HG03439 (cell line): ENCODE measurements at regions not wholly inside any gene's neighbourhood (a gene's known extent, or its start where the extent isn't known, plus 50 kb on each side); places are given as distances from the start of the nearest gene placed in this dataset.
A peak's percentile ranks its signal among the peaks of the same experiment; 100 is the strongest.
"Not testable (repeated sequence)": the region's sequence is repeated elsewhere in the genome, so short reads cannot be mapped to it uniquely, and the experiment has no call there.

Source experiments
- ATAC-seq: cut with Tn5 transposase; IDR thresholded peaks from one replicate; pipeline ENCODE4 v1.9.1; 2021; ENCODE audit warnings: mild to moderate bottlenecking, moderate library complexity; ENCODE audit not compliant: unreplicated experiment

DNA sequence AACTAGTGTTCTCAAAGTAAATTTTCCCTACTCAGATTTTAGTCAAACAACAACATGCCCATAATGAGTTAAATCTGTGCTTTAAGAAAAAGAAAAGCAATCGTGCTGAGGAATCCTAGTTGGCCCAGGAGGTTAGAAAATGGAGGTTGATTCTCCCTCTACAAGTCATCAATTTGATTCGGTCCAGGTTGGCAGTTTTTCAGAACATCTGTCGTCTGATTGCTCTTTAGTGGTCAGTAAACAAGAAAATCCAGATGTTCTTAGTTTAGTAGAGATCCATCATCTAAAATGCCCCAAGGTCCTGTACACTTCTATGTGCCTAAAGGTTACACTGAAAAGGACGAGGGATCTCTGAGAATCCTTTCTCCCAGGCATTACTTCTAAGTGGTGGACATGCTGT, 659.2 kb downstream of the MTRR start:
- ATAC-seq, result no peak

DNA sequence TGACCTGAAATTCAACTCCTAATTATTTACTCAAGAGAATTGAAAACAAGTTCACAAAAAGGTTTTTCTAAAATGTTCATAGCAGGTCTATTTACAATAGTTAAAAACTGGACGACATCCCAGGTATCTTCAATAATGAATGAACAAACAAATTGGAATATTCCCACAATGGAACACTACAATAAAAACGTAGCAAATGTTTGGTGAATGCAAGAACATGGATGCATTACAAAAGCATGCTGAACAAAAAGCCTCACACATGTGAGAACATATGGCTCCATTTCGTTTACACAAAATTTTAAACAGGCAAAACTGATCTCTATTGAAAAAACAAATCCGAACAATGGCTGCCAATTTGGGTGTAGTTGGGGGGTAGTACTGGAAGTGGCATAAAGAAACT, 669.9 kb downstream of the MTRR start:
- no peak for ATAC-seq

DNA sequence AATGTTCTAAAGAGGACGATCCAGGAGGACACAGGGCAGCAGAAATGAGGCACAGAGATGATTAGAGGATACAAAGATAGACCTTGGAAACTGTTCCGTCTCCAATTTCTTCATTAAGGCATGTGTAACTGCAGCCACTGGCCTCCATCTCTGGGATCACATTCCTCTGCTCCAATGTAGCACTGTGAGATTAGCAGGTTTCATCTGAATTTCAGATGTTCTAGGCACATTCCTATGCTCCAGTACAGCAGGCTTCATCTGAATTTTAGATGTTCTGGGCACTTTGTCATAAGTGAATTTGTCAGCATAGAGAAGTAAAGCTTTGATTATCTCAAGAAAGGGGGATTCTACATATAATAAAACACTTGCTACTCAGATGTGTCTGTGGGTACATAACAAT, 671.4 kb downstream of the MTRR start:
- ATAC-seq, result no peak

DNA sequence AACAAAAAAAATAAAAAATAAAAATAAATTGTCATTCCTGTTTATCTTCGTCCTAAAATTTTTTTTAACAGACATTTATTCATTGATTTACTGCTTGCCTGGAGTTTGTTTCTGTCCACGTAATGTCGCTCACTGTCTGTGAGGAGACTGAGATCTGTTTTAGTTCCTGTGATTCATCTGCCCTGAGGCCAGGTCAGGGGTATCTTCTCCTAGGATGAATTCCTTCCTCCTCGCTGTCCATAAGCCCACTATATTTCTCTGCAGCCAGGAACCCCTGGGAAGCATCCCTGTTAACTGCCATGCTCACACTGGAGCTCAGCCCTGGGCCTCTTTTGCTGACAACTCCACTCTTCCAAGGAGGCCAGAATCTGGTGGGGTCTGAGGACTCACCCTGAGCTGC, 682.0 kb downstream of the MTRR start:
- no peak for ATAC-seq

DNA sequence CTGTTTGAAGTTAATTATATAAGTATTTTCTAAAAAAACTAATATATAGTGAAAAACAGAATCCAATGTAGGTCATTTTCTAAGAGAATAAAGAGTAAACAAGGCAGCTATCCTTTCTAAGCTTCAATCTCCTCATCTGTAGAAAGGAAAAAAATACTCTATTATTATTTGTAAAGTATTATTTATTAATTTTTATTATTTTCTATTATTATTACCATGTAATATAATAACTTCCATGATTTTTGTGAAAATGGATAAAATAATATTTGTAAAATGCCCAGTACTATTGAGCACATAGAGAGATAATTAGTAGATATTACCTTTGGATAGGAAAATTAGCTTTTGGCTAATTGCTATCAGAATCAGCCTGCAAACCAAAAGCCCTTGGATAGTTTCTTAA, 684.4 kb downstream of the MTRR start:
- no peak for ATAC-seq

DNA sequence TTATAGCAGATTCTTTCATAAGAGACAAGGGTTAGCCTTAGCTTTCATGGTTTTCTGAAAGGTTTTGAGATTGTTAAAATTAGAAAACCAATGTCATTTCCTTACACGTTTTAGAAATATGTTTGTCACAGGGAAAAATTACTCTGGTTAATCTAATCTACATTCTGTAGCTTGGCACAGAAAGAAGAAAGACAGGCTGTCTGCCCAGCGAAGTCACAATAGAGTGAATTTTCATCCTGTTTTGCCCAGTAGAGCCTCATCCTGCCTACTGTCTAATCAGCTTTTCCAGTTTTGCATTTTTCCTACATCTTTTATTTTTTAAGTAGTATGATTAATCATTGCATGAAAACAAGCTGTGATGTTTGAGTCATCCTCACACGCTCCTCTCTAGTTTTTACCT, 688.8 kb downstream of the MTRR start:
- ATAC-seq, result no peak

DNA sequence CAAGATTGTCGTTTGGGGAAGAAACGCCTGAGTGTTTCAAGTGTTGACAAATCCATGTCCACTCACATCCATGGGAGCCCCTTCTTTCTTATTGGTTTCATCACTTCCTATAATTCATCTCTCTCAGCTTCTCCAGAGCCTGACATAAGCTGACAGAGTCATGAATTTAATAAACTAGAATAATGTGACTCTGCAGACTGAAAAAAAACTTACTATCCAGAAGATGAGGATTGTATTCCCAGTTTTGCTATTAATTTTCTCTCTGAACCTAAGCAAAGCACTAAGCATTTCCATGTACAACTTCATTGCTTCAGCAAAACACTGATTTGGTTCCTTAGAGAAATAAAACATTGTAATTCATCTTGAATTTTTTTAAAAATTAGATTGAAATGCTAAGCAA, 691.8 kb downstream of the MTRR start:
- no peak for ATAC-seq

DNA sequence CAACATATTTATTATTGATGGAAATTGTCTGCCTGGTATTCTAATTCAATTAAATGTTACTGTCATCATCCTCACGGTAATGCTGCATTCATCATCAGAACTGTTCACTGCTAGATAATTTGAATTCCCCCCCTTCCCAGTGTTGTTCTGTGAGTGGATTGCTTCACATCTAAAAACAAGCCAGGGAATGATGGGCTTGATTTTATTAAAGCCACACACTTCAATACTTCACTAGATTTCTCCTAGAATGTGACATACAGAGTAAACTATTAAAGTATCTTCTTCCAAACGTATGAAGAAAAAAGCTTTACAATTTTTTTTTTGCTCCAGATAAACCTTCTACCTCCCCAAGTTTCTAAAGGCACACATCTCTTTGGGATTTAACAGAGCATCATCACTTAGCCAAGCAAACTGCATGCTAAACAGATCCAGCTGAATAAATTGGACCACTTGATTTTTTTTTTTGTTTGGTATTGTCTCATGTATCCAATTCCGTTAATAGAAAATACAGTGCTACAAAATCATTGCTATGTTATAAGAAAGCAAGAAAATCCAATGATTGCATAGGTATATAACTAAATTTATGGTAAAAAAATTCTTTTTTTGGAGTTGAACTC, 692.4 kb downstream of the MTRR start:
- ATAC-seq, result no peak

DNA sequence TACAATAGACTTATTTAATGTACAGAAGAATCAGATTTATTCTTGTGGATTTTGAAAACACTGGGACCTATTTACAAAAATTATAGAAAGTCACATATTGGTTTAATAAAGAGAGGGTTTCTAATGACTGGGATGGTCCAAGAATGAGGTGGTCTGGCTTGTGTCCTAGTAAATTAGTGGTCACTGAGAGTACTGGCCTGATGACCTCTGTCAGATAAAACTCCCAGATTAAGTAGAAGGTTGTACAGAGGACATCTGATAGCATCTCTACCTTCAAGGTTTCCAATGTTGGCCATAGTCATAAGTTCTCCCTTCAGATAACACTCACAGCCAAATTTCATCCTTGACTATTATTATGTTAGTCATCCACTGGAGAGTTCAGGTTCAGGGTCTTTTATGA, 692.9 kb downstream of the MTRR start:
- no peak for ATAC-seq

DNA sequence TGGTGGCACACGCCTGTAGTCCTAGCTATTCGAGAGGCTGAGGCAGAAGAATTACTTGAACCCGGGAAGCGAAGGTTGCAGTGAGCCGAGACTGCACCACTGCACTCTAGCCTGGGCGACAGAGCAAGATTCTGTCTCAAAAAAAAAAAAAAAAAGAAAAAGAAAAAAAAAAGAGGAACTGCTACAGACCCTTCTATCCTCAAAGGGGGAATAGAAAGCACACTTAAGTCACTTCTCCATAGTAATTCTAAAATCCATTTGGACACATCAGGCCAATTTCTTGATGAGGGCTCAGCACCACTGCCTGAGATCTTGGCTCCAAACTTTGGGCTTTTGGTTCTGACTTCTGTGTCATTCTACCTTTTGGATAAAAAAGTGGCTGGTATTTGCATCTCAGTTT, 694.6 kb downstream of the MTRR start:
- not testable (repeated sequence) for ATAC-seq

DNA sequence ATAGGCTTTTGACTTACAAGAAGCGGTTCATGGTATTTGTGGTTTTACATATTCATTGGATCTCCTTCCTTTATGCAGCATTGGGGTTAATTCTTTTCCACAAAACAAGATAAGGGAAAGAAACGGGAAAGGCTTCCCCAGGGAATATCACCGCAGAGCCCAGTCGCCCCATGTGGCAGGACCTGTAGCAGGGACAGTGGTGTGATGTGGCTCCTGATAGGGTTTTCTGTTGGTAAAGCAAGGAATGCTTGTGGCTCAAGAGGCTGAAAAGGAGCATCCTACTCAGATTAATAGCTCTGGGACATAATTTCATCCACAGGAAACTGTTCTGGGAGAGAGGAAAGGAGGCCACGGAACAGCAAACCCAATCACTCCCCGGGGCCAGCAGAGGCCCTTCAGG, 699.9 kb downstream of the MTRR start:
- ATAC-seq, result no peak

DNA sequence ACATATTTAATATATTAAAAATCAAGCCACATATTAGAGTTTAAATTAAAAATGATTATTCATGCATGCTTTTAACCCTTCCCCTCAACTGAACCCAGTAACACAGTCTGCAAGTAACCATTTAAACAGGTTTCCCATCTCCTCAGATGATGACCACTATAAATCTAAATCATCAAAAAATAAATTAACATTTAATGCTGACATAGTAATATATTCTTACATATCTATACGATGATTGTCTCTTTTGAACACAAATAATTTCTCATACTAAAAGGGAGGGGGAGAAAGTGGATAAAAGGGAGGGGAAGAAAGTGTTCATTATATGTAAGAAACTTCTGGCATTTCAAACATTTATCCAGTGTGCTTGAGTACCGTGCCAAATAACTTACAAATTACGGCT, 701.6 kb downstream of the MTRR start:
- no peak for ATAC-seq

DNA sequence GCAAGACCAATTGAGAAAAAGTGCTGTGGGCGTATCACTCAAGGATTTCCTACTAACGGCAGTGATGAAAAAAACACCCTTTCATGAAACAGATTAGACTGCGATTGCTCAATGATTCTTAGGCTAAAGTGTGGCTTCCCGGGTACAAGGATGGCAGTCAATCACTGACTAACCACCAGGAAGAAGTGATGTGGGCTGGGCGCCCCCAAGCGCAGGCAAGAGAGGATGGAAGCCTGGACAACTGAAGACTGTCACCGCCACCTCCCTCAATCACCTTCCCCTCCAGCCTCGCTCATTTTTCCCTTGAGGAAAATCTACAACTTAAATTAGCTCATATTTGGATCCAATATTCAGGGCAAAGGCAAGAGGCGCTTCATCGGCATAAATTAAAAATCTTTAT, 707.2 kb downstream of the MTRR start:
- no peak for ATAC-seq

DNA sequence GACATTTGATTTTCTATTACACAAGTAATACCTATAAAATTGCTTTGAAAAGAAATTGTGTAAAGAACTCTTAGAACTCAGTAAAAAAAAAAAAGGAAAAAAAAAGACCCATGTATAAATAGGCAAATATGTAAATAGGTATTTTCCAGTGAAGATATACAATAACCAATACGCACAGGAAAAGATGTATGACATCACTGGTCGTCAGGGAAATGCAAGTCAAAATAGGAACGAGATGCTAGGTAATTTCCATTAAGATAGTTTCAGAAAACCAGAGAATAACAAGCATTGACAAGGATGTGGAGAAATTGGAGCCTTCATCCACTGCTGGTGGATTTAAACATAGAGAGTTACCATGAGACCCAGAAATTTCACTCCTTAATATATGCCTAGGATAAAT, 708.8 kb downstream of the MTRR start:
- ATAC-seq, result peak; percentile 84

DNA sequence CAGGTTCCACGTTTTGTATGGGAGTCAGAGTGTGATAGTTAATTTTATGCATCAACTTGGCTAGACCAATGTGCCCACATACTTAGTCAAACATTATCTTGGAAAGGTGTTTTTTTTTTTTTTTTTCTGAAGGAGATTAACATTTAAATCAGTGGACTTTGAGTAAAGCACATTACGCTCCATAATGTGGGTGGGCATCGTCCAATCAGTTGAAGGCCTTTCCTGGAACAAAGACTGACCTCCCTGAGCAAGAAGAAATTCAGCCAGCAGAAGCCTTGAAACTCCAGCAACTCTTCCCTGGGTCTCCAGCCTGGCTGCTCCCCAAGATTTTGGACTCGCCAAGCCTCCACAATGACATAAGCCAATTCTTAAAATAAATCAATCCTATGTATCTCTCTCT, 711.4 kb downstream of the MTRR start:
- ATAC-seq, result no peak

DNA sequence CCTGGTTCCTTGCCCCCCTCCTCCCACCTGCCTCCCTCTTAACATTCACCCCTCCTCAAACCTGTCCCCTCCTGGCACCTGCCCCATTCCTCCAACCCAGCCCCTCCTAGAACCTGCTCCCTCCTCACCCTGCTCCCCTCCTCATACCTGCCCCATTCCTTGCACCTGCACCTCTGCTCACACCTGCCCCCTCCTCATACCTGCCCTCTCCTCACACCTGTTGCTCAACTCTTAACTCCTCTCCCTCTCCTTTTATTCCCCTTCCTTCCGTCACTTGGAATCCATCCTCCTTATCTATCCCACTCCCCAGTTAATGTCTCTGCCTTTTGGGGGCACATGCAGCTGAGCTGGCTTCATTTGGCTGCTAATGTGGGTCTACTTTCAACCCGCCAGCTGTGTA, 712.1 kb downstream of the MTRR start:
- ATAC-seq, result no peak

DNA sequence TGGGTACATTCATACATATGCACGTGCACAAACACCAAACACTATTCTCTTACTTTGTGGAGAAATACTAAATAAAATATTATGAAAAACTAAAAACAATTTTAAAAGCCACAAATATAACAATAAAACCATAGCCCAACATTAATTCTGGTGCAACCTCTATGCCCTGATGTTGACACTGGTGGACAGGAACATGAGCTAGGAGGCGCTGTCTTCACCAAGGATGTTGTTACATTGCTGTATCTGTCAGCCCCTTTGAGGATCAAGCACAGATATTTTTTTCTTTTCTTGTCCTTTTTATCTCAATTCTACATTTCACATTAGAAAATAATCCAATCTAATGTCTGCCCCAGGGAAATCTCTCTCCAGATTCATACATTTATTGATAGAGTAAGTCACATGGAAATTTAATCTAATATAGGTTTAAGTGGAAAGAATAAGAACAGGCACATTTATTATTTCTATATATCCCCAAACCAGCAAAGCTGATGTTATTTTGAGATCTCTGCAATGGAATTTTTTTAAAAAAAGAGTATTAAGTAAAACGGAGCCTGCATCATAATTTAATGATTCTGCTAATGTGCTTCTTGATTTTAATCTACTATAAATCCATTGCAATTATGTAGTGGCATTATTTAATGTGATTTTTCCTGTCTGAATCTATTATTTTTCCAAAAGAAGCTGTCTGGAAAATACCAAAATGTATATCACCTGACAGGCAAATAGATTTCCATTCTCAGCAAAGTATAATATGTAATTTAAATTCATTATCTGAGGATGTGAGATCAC, 716.5 kb downstream of the MTRR start:
- ATAC-seq, result no peak

DNA sequence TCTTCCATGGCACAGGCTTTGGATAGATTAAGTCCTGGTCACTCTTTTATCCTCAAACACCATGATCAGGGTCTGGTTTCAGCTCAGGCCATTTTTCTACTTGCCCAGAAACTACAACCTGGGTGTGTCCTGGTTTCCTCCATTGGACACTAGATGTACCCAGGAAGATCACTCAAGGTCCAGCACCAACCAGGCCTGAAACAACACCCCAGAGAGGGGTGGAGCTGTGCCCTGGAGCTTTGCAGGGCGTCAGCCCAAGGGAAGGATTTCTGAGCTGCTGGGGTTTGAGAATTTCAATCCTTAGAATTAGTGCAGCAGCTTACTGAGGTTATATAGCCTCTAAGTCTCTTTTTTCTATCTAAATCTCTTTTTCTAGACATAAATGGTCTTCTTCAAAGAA, 722.0 kb downstream of the MTRR start:
- ATAC-seq, result no peak

DNA sequence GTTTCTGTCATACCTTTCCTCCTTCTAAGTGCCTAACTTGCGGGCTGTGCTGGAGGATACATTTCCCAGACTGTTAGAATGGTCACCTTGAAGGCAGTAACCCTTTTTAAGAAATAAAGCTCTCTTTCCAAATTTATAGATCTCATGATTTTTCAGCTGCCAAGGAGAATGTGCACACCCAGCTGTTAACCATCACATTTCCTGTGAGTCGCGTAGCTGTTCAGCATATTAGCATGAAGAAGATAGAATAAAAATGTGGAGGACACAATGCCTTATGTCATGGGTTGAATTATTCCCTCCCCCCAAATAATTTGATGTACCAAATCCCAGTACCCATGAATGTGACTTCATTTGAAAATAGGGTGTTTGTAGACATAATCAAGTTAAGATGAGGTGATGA, 729.4 kb downstream of the MTRR start:
- no peak for ATAC-seq

DNA sequence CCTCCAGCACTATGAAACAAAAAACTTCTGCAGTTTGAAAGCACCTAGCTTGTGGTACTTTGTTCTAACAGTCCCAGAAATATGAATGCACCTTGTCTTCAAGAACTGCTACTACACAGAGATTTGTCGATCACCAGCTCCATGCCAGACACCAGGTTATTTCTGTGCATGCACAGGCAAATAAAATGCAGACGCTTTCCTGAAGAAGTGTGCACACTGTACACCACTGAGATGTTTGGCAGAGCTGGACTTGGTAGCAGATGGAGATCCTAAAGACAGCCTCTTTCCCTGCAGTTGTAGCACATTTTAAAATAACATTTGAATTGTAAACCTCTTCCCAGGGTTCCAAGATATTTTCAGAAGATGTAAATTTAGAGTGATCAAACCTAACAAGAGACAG, 730.0 kb downstream of the MTRR start:
- no peak for ATAC-seq

DNA sequence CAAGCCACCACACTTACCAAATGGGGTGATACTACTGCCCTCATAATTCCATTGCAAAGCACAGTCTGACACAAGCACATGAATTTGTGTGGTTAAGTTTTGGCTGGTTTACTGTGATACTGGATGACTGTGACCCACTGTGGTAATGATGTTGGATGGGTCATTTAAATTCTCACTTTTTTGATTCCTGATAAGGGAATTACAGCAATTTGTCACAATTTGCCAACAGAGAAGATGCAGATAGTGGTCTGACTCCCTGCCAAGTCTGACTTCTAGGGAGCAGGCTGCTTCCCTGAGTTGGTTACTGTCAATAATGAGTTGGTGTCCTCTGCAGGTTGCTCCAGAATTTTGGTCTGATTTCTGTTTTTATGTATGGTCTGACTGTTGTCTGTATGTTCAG, 731.9 kb downstream of the MTRR start:
- ATAC-seq, result no peak

DNA sequence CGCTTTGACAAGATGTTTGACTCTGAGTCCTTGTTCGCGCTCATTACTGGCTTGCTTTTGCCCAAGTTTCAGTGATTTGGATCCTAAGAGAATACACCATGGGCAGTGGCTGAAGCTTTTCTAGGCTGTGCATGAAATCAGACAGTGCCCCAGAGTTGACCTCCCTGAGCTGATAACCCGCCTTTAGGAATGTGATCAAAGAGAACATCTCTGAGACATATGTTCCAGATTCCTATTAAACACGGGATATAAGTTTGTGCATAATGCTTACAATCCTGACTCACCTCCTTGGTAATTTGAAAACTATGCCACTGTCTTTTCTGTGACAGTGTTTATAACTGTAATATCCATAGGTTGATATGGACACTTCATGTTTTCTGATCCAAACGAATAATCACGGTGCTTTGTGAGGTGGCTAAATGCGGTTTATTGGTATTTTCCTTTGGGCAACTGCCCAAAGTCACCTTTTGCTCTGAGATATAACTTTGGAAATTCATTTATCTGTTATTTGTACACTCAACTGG, 732.9 kb downstream of the MTRR start:
- ATAC-seq, result no peak

DNA sequence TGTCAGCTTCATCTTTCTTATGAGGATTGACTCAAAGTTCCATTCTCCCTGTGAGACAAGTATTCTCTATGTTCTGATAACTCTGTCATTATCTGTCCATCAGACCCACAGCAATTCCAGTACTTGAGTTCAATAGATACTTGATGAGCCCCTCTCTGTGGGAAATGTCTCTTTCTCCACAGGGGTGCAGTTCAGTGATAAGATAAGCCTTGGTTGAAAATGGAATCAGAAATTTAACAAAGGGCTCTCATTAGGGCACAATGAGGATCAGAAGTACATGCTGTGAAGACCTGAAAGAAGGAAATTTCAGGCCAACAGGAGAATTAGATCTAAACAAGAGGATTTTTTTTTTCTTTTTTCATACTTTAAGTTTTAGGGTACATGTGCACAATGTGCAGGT, 737.3 kb downstream of the MTRR start:
- no peak for ATAC-seq
